ENCODE measurements at regions not wholly inside any gene's neighbourhood (a gene's known extent, or its start where the extent isn't known, plus 50 kb on each side); places are given as distances from the start of the nearest gene placed in this dataset.

DNA sequence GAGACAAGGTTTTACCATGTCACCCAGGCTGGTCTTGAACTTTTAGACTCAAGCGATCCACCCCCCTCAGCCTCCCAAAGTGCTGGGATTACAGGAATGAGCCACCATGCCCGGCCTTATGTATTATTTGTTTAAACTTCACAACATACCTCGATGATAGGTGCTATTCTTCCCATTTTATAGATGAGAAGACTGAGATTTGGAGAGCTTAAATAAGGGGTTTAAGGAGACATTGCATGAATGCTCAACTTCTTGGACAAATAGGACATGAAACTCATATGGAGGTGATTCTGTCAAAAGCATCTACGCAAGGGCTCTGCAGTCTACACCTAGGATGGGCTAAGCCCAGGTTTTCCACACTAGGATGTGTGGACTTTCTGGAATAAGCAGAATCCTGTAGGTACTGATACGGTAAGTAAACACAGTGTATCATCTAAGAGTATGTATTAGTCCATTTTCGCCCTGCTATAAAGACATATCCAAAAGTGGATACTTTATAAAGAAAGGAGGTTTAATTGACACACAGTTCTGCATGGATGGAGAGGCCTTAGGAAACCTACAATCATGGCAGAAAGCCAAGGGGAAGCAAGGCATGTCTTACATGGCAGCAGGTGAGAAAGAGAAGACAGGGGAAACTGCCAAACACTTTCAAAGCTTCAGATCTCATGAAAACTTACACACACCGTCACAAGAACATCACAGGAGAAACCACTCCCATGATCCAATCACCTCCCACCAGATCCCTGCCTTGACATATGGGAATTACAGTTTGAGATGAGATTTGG, 62.8 kb upstream of the CAPRIN1 start:
- TF ChIP-seq, protein P1, sequence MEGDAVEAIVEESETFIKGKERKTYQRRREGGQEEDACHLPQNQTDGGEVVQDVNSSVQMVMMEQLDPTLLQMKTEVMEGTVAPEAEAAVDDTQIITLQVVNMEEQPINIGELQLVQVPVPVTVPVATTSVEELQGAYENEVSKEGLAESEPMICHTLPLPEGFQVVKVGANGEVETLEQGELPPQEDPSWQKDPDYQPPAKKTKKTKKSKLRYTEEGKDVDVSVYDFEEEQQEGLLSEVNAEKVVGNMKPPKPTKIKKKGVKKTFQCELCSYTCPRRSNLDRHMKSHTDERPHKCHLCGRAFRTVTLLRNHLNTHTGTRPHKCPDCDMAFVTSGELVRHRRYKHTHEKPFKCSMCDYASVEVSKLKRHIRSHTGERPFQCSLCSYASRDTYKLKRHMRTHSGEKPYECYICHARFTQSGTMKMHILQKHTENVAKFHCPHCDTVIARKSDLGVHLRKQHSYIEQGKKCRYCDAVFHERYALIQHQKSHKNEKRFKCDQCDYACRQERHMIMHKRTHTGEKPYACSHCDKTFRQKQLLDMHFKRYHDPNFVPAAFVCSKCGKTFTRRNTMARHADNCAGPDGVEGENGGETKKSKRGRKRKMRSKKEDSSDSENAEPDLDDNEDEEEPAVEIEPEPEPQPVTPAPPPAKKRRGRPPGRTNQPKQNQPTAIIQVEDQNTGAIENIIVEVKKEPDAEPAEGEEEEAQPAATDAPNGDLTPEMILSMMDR (conservative IDR thresholded peaks at IDR 0.05; ENCODE audit: low read depth, low read length): no peak
- no peak for TF ChIP-seq EZH2 (IDR thresholded peaks at IDR 0.05; ENCODE audit: borderline replicate concordance, low read depth, low read length, poor library complexity, severe bottlenecking)
